ENCODE measurements at regions not wholly inside any gene's neighbourhood (a gene's known extent, or its start where the extent isn't known, plus 50 kb on each side); places are given as distances from the start of the nearest gene placed in this dataset.

DNA sequence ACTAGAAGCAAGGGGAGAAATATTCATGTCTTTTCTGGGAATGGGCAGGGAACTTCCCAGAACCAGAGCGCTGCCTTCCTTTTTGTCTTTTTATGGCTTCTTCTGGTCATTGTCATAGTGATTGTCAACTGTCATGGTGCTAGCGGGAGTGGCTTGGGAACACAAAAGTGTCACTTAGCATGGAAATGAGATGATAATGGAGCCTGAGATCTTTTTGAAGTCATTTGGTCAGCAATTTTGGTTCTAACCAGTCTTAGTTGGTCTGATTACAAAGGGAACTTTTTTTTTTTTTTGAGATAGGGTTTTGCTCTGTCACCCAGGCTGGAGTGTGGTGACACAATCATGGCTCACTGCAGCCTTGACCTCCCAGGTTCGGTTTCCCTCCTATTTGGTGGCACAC is 62.7 kb upstream of the RPH3A start:
- TF ChIP-seq, protein P1, sequence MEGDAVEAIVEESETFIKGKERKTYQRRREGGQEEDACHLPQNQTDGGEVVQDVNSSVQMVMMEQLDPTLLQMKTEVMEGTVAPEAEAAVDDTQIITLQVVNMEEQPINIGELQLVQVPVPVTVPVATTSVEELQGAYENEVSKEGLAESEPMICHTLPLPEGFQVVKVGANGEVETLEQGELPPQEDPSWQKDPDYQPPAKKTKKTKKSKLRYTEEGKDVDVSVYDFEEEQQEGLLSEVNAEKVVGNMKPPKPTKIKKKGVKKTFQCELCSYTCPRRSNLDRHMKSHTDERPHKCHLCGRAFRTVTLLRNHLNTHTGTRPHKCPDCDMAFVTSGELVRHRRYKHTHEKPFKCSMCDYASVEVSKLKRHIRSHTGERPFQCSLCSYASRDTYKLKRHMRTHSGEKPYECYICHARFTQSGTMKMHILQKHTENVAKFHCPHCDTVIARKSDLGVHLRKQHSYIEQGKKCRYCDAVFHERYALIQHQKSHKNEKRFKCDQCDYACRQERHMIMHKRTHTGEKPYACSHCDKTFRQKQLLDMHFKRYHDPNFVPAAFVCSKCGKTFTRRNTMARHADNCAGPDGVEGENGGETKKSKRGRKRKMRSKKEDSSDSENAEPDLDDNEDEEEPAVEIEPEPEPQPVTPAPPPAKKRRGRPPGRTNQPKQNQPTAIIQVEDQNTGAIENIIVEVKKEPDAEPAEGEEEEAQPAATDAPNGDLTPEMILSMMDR (IDR thresholded peaks at IDR 0.05; ENCODE audit: control extremely low read depth, extremely low read depth, low read depth, missing control alignments) = no peak
- ChIA-PET CTCF (no interaction called here), POLR2A (no interaction called here)
- no peak for DNase-seq (ENCODE audit: extremely low spot score)

DNA sequence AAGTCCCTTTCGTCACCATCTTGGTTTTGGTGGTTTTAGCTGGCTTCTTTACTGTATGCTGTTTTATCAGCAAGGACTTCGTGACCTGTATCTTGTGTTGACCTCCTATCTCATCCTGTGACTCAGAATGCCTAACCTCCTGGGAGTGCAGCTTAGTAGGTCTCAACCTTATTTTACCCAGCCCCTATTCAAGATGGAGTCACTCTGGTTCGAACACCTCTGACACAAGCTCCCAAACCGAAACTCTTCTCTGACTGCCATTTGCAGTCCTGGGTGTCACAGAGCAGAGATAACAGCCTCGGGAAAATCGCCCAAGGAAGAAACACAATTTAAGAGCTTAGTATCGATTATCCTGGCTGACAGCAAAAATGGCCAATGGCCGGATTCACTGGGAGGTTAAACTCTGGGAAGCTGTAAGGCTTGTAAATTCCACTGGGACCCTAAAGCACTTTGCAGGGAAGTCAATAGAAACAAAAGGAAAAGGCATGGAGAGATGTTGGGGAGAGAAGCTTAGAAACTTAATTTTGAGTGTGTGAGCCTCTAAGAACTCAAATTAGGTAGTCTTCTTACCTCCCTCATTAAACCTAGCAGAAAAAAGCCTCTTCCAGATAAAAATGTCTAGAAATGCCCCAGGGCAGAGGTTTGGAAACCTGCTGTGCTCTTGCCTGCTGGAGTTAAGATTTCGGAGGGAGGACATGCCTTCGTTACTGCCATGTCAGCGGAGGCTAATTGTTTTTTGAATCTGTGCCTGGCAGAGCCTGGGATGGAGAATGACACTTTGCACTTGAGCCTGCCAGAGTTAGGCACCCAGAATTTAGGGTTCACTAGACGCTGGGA is 56.5 kb upstream of the RPH3A start:
- ChIA-PET CTCF (no interaction called here), POLR2A (no interaction called here)
- no peak for DNase-seq (ENCODE audit: extremely low spot score)
- TF ChIP-seq, protein P1 (IDR thresholded peaks at IDR 0.05; ENCODE audit: control extremely low read depth, extremely low read depth, low read depth, missing control alignments) = no peak

DNA sequence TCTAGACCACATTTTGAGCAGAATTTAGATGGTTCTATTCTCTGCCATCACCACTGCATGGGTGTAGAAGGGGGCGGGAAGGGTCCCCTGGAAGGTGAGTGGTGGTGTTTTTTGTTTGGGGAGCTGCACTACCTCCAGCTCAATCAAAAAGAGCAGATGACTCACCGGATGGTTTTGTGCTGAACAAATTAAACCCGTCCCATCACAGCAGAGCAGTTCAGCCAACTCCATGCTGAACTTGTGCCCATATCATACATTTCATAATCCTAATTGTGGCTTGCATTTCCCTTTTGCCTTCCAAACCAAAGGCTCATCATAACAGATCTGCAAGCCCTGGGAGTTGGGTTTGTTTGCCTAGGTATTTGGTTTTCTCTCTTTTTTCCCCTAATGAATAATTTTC is 53.0 kb upstream of the RPH3A start:
- POLR2A ChIA-PET = no interaction called here
- CTCF ChIA-PET = interaction anchor here (1.0 kb wide), 1 partner anchor 11 kb away, joined by 3 read pairs; no protein-coding TSS in a partner anchor
- DNase-seq (ENCODE audit: extremely low spot score) = no peak
- TF ChIP-seq, protein P1 (IDR thresholded peaks at IDR 0.05; ENCODE audit: control extremely low read depth, extremely low read depth, low read depth, missing control alignments) = no peak

DNA sequence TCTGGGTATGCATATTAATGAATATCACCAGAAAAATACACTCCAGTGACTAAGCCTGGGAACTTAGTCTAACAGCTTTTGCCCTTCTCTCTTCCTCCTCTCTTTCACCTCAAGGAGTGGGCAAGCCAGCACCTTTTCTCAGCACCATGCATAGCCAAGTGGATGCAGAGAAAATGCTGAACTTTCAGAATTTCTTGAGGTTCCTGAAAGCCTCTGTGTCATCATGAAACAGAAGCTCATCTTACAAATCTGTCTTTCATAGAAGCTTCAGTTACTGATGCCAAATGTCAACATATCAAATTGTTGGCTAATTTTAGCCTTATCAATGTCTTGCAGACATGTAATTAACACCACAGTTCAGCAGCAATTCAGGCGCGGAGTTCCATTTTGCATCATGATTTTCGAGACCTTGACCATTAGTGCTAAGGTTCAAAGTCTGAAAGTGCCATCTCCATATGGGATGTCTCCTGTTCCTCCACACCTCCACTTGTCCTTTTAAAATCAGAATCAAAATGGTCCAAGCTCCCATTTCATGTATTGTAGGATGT is 51.1 kb upstream of the RPH3A start:
- no peak for DNase-seq (ENCODE audit: extremely low spot score)
- ChIA-PET CTCF (interaction anchor here (0.9 to 1.3 kb wide), 2 partner anchors 11 to 15 kb away, joined by 3 read pairs; no protein-coding TSS in a partner anchor), POLR2A (no interaction called here)
- TF ChIP-seq, protein P1 (IDR thresholded peaks at IDR 0.05; ENCODE audit: control extremely low read depth, extremely low read depth, low read depth, missing control alignments) = no peak

DNA sequence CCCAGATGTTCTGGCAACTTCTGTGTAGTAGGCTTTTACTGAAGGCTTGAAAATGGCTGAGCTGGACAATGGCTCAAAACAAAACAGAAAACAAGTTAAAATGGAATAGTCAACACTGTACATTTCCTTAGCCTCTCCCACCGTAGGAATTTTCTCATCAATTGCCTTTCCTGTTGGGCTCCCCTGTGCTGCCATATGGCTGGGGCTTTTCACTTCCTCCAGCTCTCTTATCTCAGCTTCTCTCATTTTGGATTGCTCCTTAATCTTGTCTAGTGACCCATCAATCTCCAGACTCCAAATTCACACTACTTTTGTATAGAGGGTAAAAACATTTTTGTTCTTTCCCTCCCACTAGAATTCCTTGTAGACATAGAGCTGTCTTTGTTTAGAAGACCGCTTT is 50.4 kb upstream of the RPH3A start:
- ChIA-PET CTCF (interaction anchor here (0.9 to 1.9 kb wide), 2 partner anchors 10 to 14 kb away, joined by 3 to 5 read pairs; no protein-coding TSS in a partner anchor), POLR2A (no interaction called here)
- TF ChIP-seq, protein P1 (IDR thresholded peaks at IDR 0.05; ENCODE audit: control extremely low read depth, extremely low read depth, low read depth, missing control alignments) = no peak

More for the DNA sequence above, 50.4 kb upstream of the RPH3A start:
- DNase-seq (ENCODE audit: extremely low spot score) = no peak

All from GM10248 (cell line).